Loucy (cell line): ENCODE measurements at regions not wholly inside any gene's neighbourhood (a gene's known extent, or its start where the extent isn't known, plus 50 kb on each side); places are given as distances from the start of the nearest gene placed in this dataset.

Experiments
- H2AFZ ChIP-seq: fragments of 200-600 bp; sonication (generic); 2 replicates; pipeline ENCODE4 v1.6.0; 2016; ENCODE audit warnings: antibody characterized with exemption, mild to moderate bottlenecking, low read length, moderate library complexity
- H3F3A ChIP-seq: fragments of 200-600 bp; 2 replicates; pipeline ENCODE4 v1.6.0; 2016; ENCODE audit warnings: antibody characterized with exemption, low read depth, mild to moderate bottlenecking
- H3K27me3 ChIP-seq: fragments of 200-600 bp; sonication (generic); 2 replicates; pipeline ENCODE4 v1.6.1; 2014; ENCODE audit warnings: low read length, mild to moderate bottlenecking; ENCODE audit not compliant: insufficient read depth, poor library complexity, severe bottlenecking
- H3K36me3 ChIP-seq: fragments of 200-600 bp; sonication (generic); 2 replicates; pipeline ENCODE4 v1.6.1; 2016; ENCODE audit warnings: low read length; ENCODE audit not compliant: insufficient read depth
- H3K4me1 ChIP-seq: fragments of 200-600 bp; sonication (generic); 2 replicates; pipeline ENCODE4 v1.5.1; 2014; ENCODE audit warnings: low read length, mild to moderate bottlenecking; ENCODE audit not compliant: insufficient read depth, poor library complexity, severe bottlenecking
- H3K4me2 ChIP-seq: fragments of 200-600 bp; sonication (generic); 2 replicates; pipeline ENCODE4 v1.6.0; 2014; ENCODE audit warnings: antibody characterized with exemption, low read length, low read depth, mild to moderate bottlenecking; ENCODE audit not compliant: poor library complexity, severe bottlenecking
- H3K4me3 ChIP-seq: fragments of 200-600 bp; sonication (generic); 2 replicates; pipeline ENCODE4 v1.5.1; 2014; ENCODE audit warnings: low read length, mild to moderate bottlenecking, mixed read lengths; ENCODE audit not compliant: poor library complexity, severe bottlenecking
- H3K79me2 ChIP-seq: fragments of 200-600 bp; sonication (generic); 2 replicates; pipeline ENCODE4 v1.6.1; 2014; ENCODE audit warnings: low read length; ENCODE audit not compliant: insufficient read depth
- H3K9ac ChIP-seq: fragments of 200-600 bp; sonication (generic); 2 replicates; pipeline ENCODE4 v1.6.0; 2014; ENCODE audit warnings: mild to moderate bottlenecking, low read depth, low read length, moderate library complexity; ENCODE audit not compliant: poor library complexity, severe bottlenecking
- H3K9me2 ChIP-seq: fragments of 200-600 bp; sonication (generic); replicated peaks from 2 replicates; pipeline ENCODE4 v1.6.1; 2016; ENCODE audit warnings: low read depth, low read length, mixed read lengths
- H3K9me3 ChIP-seq: fragments of 200-600 bp; sonication (generic); 2 replicates; pipeline ENCODE4 v1.6.1; 2014; ENCODE audit warnings: mild to moderate bottlenecking, antibody characterized with exemption, low read length, low read depth; ENCODE audit not compliant: insufficient read depth
- H4K20me1 ChIP-seq: fragments of 200-600 bp; sonication (generic); 2 replicates; pipeline ENCODE4 v1.6.0; 2014; ENCODE audit warnings: antibody characterized with exemption, low read length, mild to moderate bottlenecking; ENCODE audit not compliant: insufficient read depth, poor library complexity, severe bottlenecking
- EZH2phosphoT487 ChIP-seq: fragments of 200-600 bp; IDR thresholded peaks from 2 replicates; pipeline ENCODE4 v1.6.1; 2018; ENCODE audit warnings: antibody characterized with exemption, mild to moderate bottlenecking, moderate library complexity, borderline replicate concordance
- TF ChIP-seq, protein P1 (sequence below): fragments of 200-600 bp; sonication (generic); conservative IDR thresholded peaks from 2 replicates; pipeline ENCODE4 v1.5.1; 2014; ENCODE audit warnings: mild to moderate bottlenecking, antibody characterized with exemption, low read length

GRCh38 chr21:8990326-8991087, 1530.9 kb upstream of the TPTE start:
- Histone ChIP-seq H3K9me3 (peaks cover 53% of the 10 kb centered on the region), H3K27me3 (no peaks in the 10 kb centered on the region), H3K9me2 (no peaks in the 10 kb centered on the region), H3K4me1 (no peaks in the 10 kb centered on the region), H3K4me2 (no peak overlapping the region), H4K20me1 (no peaks in the 10 kb centered on the region), H3K79me2 (no peaks in the 10 kb centered on the region), H3K4me3 (no peak overlapping the region), H3K36me3 (no peaks in the 10 kb centered on the region), H2AFZ (no peak overlapping the region), H3F3A (no peaks in the 10 kb centered on the region), H3K9ac (no peak overlapping the region)
- TF ChIP-seq, protein P1, sequence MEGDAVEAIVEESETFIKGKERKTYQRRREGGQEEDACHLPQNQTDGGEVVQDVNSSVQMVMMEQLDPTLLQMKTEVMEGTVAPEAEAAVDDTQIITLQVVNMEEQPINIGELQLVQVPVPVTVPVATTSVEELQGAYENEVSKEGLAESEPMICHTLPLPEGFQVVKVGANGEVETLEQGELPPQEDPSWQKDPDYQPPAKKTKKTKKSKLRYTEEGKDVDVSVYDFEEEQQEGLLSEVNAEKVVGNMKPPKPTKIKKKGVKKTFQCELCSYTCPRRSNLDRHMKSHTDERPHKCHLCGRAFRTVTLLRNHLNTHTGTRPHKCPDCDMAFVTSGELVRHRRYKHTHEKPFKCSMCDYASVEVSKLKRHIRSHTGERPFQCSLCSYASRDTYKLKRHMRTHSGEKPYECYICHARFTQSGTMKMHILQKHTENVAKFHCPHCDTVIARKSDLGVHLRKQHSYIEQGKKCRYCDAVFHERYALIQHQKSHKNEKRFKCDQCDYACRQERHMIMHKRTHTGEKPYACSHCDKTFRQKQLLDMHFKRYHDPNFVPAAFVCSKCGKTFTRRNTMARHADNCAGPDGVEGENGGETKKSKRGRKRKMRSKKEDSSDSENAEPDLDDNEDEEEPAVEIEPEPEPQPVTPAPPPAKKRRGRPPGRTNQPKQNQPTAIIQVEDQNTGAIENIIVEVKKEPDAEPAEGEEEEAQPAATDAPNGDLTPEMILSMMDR, result no peak
- no peak for TF ChIP-seq EZH2phosphoT487

GRCh38 chr21:8991088-8991907, 1530.1 kb upstream of the TPTE start:
- Histone ChIP-seq H3K9me3 (peaks cover 53% of the 10 kb centered on the region), H3K9me2 (no peaks in the 10 kb centered on the region), H3F3A (no peaks in the 10 kb centered on the region), H3K4me1 (no peaks in the 10 kb centered on the region), H3K27me3 (no peaks in the 10 kb centered on the region), H3K9ac (no peak overlapping the region), H3K4me3 (no peak overlapping the region), H3K79me2 (no peaks in the 10 kb centered on the region), H3K36me3 (no peaks in the 10 kb centered on the region), H4K20me1 (no peaks in the 10 kb centered on the region), H3K4me2 (no peak overlapping the region), H2AFZ (no peak overlapping the region)
- no peak for TF ChIP-seq EZH2phosphoT487
- TF ChIP-seq, protein P1, result no peak

DNA sequence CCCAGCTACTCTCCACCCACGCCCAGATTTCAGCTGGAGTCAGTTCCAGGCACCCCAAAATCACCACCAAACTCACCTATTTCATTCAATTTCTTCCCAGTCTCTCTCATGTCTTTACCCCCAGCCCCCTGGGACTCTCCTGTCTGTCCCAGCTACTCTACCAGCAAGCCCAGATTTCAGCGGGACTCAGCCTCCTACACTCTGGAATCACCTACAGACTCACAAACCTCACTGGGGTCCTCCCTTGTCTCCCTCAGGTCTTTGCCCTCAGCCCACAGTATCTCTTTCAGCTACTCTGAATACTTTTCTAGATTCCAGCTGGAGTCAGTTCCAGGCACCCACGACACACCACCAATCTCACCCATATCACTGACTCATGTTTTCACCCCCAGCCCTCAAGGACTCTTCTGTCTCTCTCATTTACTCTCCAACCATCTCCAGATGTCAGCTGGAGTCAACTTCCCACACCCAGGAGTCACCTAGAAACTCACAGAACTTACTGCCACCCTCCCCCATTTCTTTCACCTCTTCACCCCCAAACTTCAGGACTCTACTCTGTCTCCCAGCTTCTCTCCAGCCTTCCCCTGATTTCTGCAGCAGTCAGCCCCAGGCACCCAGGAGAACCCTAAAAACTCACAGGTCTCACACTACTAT, 1529.3 kb upstream of the TPTE start:
- Histone ChIP-seq H3K79me2 (no peaks in the 10 kb centered on the region), H3K4me3 (no peak overlapping the region), H2AFZ (no peak overlapping the region), H3K27me3 (no peaks in the 10 kb centered on the region), H3K9me2 (no peaks in the 10 kb centered on the region), H3F3A (no peaks in the 10 kb centered on the region), H3K9me3 (peaks cover 53% of the 10 kb centered on the region), H3K4me1 (no peaks in the 10 kb centered on the region), H3K4me2 (no peak overlapping the region), H4K20me1 (no peaks in the 10 kb centered on the region), H3K36me3 (no peaks in the 10 kb centered on the region), H3K9ac (no peak overlapping the region)
- TF ChIP-seq, protein P1, result no peak
- no peak for TF ChIP-seq EZH2phosphoT487
